ENCODE measurements at regions not wholly inside any gene's neighbourhood (a gene's known extent, or its start where the extent isn't known, plus 50 kb on each side); places are given as distances from the start of the nearest gene placed in this dataset.
"Not testable (repeated sequence)": the region's sequence is repeated elsewhere in the genome, so short reads cannot be mapped to it uniquely, and the experiment has no call there.

DNA sequence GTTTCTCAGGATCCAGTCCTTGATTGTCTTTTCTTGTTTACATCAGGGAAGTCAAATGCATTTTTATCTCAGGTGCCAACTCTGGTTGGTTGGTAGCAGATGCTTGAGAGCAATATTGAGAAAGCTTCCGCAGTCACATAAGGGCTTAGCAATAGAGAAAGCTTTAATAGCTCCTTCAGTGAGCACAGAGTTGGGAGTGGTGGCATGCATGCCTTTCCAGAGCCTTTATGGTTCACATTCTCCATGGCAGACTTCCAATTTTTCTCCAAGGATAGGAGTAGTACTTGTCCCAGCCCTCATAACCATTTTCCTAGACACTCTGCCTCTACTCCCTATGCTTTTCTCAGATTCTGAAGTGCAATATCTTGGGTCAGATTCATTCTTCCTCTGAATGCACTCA is 280.4 kb downstream of the AEBP2 start:
- DNase-seq: no peak

DNA sequence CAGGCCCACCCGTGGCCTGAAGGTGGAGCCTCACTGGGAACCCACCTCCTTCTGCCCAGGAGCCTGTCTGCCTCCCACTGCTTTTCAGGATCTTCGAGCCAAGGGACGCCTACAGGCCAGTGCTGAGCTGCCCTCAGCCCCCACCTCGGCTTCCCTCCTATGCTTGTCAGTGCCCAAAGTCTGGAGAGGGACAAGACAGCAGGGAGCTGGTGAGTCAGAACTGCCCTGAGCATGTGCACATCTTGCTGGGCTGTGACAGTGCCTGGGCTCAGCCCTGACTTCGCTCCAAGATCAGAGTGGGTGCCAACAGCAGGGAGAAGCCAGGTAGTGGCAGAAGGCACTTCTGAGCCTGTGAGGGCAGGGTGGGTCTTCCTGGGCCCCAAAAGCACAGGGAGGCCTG is 286.8 kb downstream of the AEBP2 start:
- no peak for DNase-seq

DNA sequence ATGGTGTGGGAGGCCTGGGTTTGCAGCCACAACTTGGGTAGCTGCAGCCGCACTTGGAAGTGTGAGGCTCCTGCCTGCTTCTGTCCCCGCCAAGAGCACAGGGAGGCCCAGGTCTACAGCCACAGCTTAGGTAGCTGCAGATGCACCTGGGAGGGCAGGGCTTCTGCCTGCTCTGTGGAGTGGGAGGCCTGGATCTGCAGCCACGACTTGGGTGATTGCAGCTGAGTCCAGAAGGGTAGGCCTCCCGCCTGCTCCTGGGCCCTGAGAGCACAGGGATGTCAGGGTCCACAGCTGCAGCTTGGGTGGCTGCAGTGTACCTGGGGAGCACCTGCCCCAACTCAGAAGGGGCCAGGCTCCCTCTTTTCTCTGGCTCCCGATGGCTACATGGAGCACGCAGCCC is 287.3 kb downstream of the AEBP2 start:
- DNase-seq: no peak

DNA sequence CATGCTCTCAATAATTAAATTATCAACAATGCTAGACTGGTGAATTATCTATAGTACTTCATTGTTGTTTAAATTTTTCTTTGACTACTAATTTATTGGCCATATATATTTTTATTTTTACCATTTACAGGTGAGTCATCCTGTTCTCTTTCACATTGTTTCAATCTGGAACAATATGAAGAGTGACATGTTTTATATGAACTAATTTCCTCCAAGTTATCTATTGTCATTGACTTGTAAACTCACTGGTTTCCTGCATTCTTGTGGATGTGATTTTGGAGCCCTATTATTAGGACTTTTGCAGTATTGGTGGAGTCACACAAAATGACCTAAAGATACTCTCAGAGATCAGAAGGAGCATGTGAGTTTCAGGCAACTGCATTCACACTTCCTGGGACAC is 297.7 kb downstream of the AEBP2 start:
- DNase-seq: no peak

DNA sequence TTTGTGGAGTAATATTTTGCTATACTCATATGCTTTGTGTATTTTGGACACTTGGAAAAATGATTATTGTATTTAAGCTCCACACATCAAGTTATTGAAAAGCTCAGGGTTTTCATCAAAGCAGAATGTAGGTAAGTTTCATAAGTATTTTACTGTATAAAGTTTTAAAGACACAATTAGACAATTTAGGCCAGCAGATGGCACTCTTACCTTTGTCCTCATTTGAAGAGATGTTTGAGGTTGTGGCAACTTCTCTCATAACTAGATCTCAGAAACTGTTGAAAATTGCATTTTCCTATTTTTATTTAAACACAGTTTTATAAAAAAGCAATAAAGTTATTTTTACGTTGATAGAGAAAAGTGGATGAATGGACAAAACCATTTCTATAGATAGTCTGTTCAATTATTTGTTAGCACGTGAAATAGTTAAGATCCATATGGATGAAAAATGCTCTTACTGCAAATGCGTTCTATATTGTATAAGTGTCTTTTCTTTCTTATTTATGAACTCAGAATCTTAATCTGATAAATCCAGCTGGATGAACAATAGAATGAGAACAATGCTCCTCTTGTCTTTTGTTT is 300.0 kb downstream of the AEBP2 start:
- no peak for DNase-seq

DNA sequence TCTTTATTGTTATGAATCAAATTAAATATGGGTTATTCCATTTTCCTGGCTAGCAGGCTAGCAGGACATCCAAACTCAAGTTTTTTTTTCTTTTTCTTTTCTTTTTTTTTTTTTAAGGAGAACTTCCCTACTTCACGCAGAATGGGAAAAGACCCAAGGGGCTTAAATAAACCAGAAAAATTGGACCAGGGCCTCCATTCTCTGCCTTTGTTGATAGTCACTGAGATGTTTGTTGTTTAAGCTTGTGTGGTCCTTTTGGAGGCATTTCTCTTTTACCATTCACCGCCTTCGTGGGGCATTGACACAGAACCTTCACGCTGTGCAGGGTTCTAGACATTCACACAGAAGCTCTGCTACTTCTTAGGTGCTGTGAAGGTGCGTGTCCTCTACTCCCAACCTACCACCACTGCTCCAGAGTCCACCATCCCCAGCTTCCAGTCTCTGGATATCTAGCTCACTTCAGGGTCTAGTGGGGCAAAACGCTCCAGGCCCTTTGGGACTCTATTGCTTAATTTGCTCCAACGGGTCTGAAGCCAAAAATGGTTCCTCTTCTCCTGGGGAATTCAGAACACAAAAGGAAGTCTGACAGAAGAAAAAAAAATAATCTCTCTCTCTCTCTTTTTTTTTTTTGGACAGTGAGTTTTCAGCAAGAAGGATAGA is 301.3 kb downstream of the AEBP2 start:
- DNase-seq: no peak

GRCh38 chr12:19741132-19741489 is 301.8 kb downstream of the AEBP2 start:
- no peak for DNase-seq

GRCh38 chr12:19744705-19745218 is 305.5 kb downstream of the AEBP2 start:
- DNase-seq: no peak

GRCh38 chr12:19746471-19746870 is 307.2 kb downstream of the AEBP2 start:
- DNase-seq: no peak

DNA sequence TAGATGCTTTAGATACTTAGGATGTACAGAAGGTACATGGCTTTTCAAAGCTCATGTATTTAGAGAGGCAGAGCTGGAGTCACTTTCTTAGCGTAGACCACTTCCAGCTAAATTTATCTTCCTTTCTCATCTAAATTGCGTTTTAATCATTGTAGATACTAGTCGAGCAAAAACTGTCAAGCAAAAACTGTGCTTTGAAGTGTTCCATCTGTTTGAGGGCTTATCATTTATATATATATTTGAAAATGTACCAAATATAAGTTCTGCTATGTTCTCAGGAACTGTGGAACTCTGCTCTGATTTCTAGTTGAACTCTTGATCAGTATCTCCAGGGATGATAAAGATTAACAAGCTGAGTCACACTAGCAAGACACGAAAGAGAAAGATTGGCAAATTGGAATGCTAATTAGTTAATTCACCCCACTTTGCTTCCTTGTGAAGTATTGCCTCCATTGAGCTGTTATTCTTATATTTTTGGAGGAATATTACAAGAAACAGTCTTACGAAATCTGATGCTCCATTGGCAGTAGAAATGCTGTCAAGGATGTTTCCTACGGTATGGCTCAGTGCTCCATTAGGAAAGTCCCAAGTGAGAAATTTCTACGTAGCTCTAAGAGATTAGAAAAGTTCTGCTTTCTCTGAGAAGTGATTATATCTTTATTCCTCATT is 310.7 kb downstream of the AEBP2 start:
- DNase-seq: no peak

- DNase-seq: no peak
Observed at GRCh38 chr12:19751078-19751477, 311.8 kb downstream of the AEBP2 start.

DNA sequence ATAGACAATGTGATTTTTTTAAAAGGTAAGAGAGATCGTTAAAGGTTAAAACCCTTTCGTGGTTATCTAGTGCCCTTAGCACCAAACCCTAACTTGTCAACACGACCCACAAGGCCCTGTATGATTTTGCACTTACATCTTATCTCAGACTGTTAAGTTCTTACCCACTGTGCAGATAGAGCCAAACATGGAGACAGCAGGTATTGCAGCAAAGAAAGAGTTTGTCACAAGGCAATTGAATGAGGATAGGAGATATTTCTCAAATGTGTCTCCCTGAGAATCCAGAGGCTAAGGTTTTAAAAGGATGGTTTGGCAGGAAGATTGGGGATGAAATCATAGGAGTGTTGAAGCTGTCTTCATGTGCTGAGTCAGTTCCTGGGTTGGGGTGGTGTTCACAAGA is 313.4 kb downstream of the AEBP2 start:
- DNase-seq: no peak

GRCh38 chr12:19755136-19755535 is 315.8 kb downstream of the AEBP2 start:
- no peak for DNase-seq

GRCh38 chr12:19757317-19757877 is 318.1 kb downstream of the AEBP2 start:
- no peak for DNase-seq

GRCh38 chr12:19759227-19759626 is 319.9 kb downstream of the AEBP2 start:
- DNase-seq: no peak

GRCh38 chr12:19760611-19761010 is 321.3 kb downstream of the AEBP2 start:
- no peak for DNase-seq

DNA sequence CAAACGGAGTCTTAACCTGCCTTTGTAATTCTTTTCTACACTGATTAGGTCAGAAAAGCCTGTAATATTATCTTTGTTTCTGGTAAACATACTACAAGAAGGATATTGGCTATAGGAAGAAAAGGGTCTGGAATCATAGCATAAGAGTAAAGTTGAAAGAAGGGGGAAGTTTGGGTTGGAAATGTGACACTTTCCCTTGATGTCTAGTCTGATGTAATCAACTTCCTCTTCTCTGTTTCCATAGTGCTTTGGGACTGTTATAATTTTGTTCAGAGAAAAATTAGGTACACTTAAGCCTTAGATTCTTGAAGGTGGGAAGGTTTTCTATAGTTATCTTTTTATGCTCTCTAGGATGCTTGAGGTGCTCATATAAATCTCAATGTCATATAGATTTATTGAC is 322.2 kb downstream of the AEBP2 start:
- DNase-seq: no peak

- DNase-seq: no peak
Observed at GRCh38 chr12:19763488-19763887, 324.2 kb downstream of the AEBP2 start.

DNA sequence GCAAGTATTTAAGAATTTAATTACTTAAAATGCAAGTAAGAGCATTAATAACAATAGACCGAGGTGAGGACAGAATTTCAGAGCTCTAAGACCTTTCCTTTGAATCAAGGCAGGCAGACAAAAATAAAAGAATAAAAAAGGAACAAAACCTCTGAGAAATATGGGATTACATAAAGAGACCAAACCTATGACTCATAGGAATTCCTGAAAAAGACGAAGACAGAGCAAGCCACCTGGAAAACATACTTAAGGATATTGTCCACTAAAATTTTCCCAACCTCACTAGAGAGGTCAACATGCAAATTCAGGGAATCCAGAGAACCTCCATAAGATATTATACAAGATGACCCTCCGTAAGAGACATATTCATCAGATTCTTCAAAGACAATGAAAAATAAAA is 325.1 kb downstream of the AEBP2 start:
- DNase-seq: no peak

- no peak for DNase-seq
Observed at GRCh38 chr12:19771858-19772257, 332.6 kb downstream of the AEBP2 start.

DNA sequence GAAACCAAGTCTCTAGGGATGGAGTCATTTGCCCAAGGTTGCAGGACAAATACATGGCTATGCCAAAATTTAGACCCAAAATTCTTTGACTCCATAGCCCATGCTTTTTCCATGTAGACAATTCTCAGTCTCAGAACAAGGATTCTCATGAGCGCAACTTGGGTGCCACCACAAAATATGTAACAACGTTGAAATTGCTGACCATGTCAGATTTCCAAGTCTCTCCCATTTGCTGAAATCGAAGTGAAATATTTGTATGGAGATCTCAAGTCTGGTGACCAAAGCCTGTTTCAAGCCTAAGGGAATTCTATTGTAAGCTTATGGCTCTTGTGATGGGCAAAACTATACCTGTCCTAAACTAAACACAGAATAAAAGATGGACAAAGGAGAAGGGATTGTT is 333.5 kb downstream of the AEBP2 start:
- DNase-seq: no peak

DNA sequence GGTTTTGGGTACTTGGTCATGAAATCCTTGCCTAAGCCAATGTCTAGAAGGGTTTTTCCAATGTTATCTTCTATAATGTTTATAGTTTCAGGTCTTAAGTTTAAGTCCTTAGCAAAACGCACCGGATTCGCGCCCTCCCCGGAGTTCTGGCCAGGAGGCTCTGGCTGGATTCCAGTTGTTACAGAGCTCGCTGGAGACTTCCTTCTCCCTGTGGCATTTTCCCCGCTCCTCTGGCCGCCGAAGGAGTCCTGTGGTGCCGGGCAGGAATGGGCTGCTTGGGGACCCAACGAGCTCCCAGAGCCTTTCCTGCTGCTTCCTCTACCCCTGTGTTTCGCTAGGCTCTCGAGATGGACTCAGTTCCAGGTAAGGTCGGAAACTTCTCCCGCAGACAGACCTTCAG is 335.9 kb downstream of the AEBP2 start:
- DNase-seq: no peak

DNA sequence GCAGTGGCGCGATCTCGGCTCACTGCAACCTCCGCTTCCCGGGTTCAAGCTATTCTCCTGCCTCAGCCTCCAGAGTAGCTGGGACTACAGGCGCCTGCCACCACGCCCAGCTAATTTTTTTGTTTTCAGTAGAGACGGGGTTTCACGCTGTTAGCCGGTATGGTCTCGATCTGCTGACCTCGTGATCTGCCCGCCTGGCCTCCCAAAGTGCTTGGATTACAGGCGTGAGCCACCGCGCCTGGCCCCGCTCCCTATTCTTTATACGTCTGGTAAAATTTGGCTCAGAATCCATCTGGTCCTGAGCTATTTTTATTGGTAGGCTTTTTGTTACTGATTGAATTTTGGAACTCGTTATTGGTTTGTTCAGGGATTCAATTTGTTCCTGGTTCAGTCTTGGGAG is 336.7 kb downstream of the AEBP2 start:
- DNase-seq: not testable (repeated sequence)

DNA sequence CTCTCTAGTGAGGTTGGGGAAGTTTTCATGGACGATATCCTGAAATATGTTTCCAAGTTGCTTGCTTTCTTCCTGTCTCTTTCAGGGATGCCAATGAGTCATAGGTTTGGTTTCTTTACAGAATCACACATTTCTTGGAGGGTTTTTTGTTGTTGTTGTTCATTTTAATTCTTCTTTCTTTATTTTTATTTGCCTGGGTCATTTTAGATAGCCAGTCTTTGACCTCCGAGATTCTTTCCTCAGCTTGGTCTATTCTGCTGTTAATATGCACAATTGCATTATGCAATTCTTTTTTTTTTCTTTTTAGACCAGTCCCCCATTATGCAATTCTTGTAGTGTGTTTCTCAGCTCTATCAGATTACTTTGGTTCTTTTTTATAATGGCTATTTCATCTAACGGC is 338.9 kb downstream of the AEBP2 start:
- DNase-seq: no peak

Data from NCI-H1048 (cell line).